DOHH2 (cell line): ENCODE measurements at regions not wholly inside any gene's neighbourhood (a gene's known extent, or its start where the extent isn't known, plus 50 kb on each side); places are given as distances from the start of the nearest gene placed in this dataset.

Experiments
- H3F3A ChIP-seq: fragments of 200-600 bp; sonication (generic), shearing (Covaris generic); 2 replicates; pipeline ENCODE4 v1.6.0; 2016; ENCODE audit warnings: antibody characterized with exemption, mild to moderate bottlenecking; ENCODE audit not compliant: control insufficient read depth, insufficient read depth
- H3K27ac ChIP-seq: fragments of 200-600 bp; sonication (generic); 2 replicates; pipeline ENCODE4 v1.5.1; 2014; ENCODE audit warnings: low read depth, mild to moderate bottlenecking, low read length, moderate library complexity
- H3K27me3 ChIP-seq: fragments of 200-600 bp; sonication (generic); 2 replicates; pipeline ENCODE4 v1.6.1; 2014; ENCODE audit warnings: mild to moderate bottlenecking, low read length, mixed read lengths; ENCODE audit not compliant: control insufficient read depth
- H3K36me3 ChIP-seq: fragments of 200-600 bp; sonication (generic); 2 replicates; pipeline ENCODE4 v1.6.1; 2014; ENCODE audit warnings: mild to moderate bottlenecking, low read length, moderate library complexity, mixed read lengths; ENCODE audit not compliant: control insufficient read depth
- H3K4me1 ChIP-seq: fragments of 200-600 bp; sonication (generic); 2 replicates; pipeline ENCODE4 v1.6.1; 2014; ENCODE audit warnings: mild to moderate bottlenecking, low read length, mixed read lengths; ENCODE audit not compliant: control insufficient read depth
- H3K4me2 ChIP-seq: fragments of 200-600 bp; sonication (generic); 2 replicates; pipeline ENCODE4 v1.6.0; 2014; ENCODE audit warnings: mild to moderate bottlenecking, low read length, moderate library complexity
- H3K4me3 ChIP-seq: fragments of 200-600 bp; sonication (generic); 2 replicates; pipeline ENCODE4 v1.5.1; 2014; ENCODE audit warnings: mild to moderate bottlenecking, low read length, mixed read lengths
- H3K79me2 ChIP-seq: fragments of 200-600 bp; sonication (generic); 2 replicates; pipeline ENCODE4 v1.6.1; 2014; ENCODE audit warnings: mild to moderate bottlenecking, low read length, mixed read lengths; ENCODE audit not compliant: control insufficient read depth
- H3K9me2 ChIP-seq: fragments of 200-600 bp; sonication (generic); replicated peaks from 2 replicates; pipeline ENCODE4 v1.6.1; 2014; ENCODE audit warnings: mild to moderate bottlenecking, low read length, mixed read lengths; ENCODE audit not compliant: control insufficient read depth
- H3K9me3 ChIP-seq: fragments of 200-600 bp; sonication (generic); 2 replicates; pipeline ENCODE4 v1.6.1; 2014; ENCODE audit warnings: antibody characterized with exemption, low read length, mixed read lengths; ENCODE audit not compliant: control insufficient read depth, insufficient read depth
- H4K20me1 ChIP-seq: fragments of 200-600 bp; sonication (generic); 2 replicates; pipeline ENCODE4 v1.6.0; 2014; ENCODE audit warnings: low read depth, mild to moderate bottlenecking, antibody characterized with exemption, low read length, moderate library complexity; ENCODE audit not compliant: control insufficient read depth, insufficient read depth
- CTCF ChIP-seq: fragments of 200-600 bp; sonication (generic); IDR thresholded peaks from one replicate; pipeline ENCODE4 v1.5.1; 2014; ENCODE audit warnings: antibody characterized with exemption, mild to moderate bottlenecking, low read depth, low read length; ENCODE audit not compliant: poor library complexity, severe bottlenecking
- EZH2phosphoT487 ChIP-seq: fragments of 200-600 bp; sonication (generic); IDR thresholded peaks from 2 replicates; pipeline ENCODE4 v1.6.1; 2017; ENCODE audit warnings: borderline replicate concordance, mild to moderate bottlenecking, antibody characterized with exemption, low read length, moderate library complexity, mixed read lengths

GRCh38 chr3:160157321-160157720 lies 67.9 kb upstream of the C3orf80 start:
- Histone ChIP-seq H4K20me1 (no peaks in the 10 kb centered on the region), H3K27ac (no peak overlapping the region)

GRCh38 chr3:160159341-160159740 lies 65.9 kb upstream of the C3orf80 start:
- no peak for TF ChIP-seq CTCF
- no peak for TF ChIP-seq EZH2phosphoT487
- Histone ChIP-seq H3K79me2 (no peaks in the 10 kb centered on the region), H3K4me1 (peaks cover 11% of the 10 kb centered on the region), H3K4me3 (no peak overlapping the region), H3K9me3 (no peaks in the 10 kb centered on the region), H3K27me3 (no peaks in the 10 kb centered on the region), H3K27ac (no peak overlapping the region), H3K36me3 (no peaks in the 10 kb centered on the region), H4K20me1 (no peaks in the 10 kb centered on the region), H3K9me2 (no peaks in the 10 kb centered on the region), H3K4me2 (no peak overlapping the region), H3F3A (no peaks in the 10 kb centered on the region)

More at GRCh38 chr3:160157321-160157720, 67.9 kb upstream of the C3orf80 start:
- no peak for TF ChIP-seq EZH2phosphoT487
- no peak for TF ChIP-seq CTCF
- H3K9me3 ChIP-seq: no peaks in the 10 kb centered on the region
- peaks cover 6% of the 10 kb centered on the region for H3K4me1 ChIP-seq
- no peaks in the 10 kb centered on the region for H3K27me3 ChIP-seq
- H3K36me3 ChIP-seq: no peaks in the 10 kb centered on the region
- H3K4me3 ChIP-seq: no peak overlapping the region
- H3K79me2 ChIP-seq: no peaks in the 10 kb centered on the region
- H3F3A ChIP-seq: no peaks in the 10 kb centered on the region
- H3K9me2 ChIP-seq: no peaks in the 10 kb centered on the region
- no peak overlapping the region for H3K4me2 ChIP-seq

GRCh38 chr3:160159806-160160205 lies 65.4 kb upstream of the C3orf80 start:
- H3K4me3 ChIP-seq: no peak overlapping the region
- no peaks in the 10 kb centered on the region for H3K9me2 ChIP-seq
- no peaks in the 10 kb centered on the region for H3F3A ChIP-seq
- H4K20me1 ChIP-seq: no peaks in the 10 kb centered on the region
- H3K9me3 ChIP-seq: no peaks in the 10 kb centered on the region
- H3K4me2 ChIP-seq: no peak overlapping the region
- no peak for TF ChIP-seq EZH2phosphoT487
- TF ChIP-seq CTCF: no peak
- no peaks in the 10 kb centered on the region for H3K27me3 ChIP-seq
- peaks cover 11% of the 10 kb centered on the region for H3K4me1 ChIP-seq
- H3K79me2 ChIP-seq: no peaks in the 10 kb centered on the region
- no peaks in the 10 kb centered on the region for H3K36me3 ChIP-seq
- no peak overlapping the region for H3K27ac ChIP-seq

GRCh38 chr3:160161921-160162320 lies 63.3 kb upstream of the C3orf80 start:
- H3K4me1 ChIP-seq: peaks cover 15% of the 10 kb centered on the region
- H4K20me1 ChIP-seq: no peaks in the 10 kb centered on the region
- H3K27ac ChIP-seq: no peak overlapping the region

More at GRCh38 chr3:160161921-160162320, 63.3 kb upstream of the C3orf80 start:
- no peaks in the 10 kb centered on the region for H3K9me3 ChIP-seq
- H3K79me2 ChIP-seq: no peaks in the 10 kb centered on the region
- no peak for TF ChIP-seq EZH2phosphoT487
- TF ChIP-seq CTCF: no peak
- H3K27me3 ChIP-seq: no peaks in the 10 kb centered on the region
- no peaks in the 10 kb centered on the region for H3K36me3 ChIP-seq
- no peaks in the 10 kb centered on the region for H3K9me2 ChIP-seq
- H3K4me2 ChIP-seq: no peak overlapping the region
- H3F3A ChIP-seq: no peaks in the 10 kb centered on the region
- no peak overlapping the region for H3K4me3 ChIP-seq
